Midbrain (tissue), 1 donor: ENCODE measurements at regions not wholly inside any gene's neighbourhood (a gene's known extent, or its start where the extent isn't known, plus 50 kb on each side); places are given as distances from the start of the nearest gene placed in this dataset.
A peak's percentile ranks its signal among the peaks of the same experiment; 100 is the strongest.
"Not testable (repeated sequence)": the region's sequence is repeated elsewhere in the genome, so short reads cannot be mapped to it uniquely, and the experiment has no call there.

Experiments
- DNase-seq: peaks from one replicate; lab custom pipeline; 2025; lab: John Stamatoyannopoulos, UW

- DNase-seq = no peak
These were observed 1366.3 kb downstream of the OLFM4 start for GRCh38 chr13:54394908-54395307.

GRCh38 chr13:54402495-54402894, 1373.9 kb downstream of the OLFM4 start:
- no peak for DNase-seq

GRCh38 chr13:54415753-54416366, 1387.2 kb downstream of the OLFM4 start:
- no peak for DNase-seq

- DNase-seq = not testable (repeated sequence)
These were observed 1394.3 kb downstream of the OLFM4 start for GRCh38 chr13:54422946-54423345.

GRCh38 chr13:54424344-54424743, 1395.7 kb downstream of the OLFM4 start:
- no peak for DNase-seq

- no peak for DNase-seq
These were observed 1405.0 kb downstream of the OLFM4 start for GRCh38 chr13:54433493-54434206.

GRCh38 chr13:54440853-54441400, 1412.3 kb downstream of the OLFM4 start:
- not testable (repeated sequence) for DNase-seq

- DNase-seq = no peak
These were observed 1416.8 kb downstream of the OLFM4 start for GRCh38 chr13:54445453-54445852.

GRCh38 chr13:54445865-54446264, 1417.3 kb downstream of the OLFM4 start:
- no peak for DNase-seq

- no peak for DNase-seq
These were observed 1421.3 kb downstream of the OLFM4 start for GRCh38 chr13:54449922-54450321.

GRCh38 chr13:54484166-54484565, 1455.6 kb downstream of the OLFM4 start:
- no peak for DNase-seq

- no peak for DNase-seq
These were observed 1458.0 kb downstream of the OLFM4 start for GRCh38 chr13:54486421-54487166.

GRCh38 chr13:54489359-54489758, 1460.7 kb downstream of the OLFM4 start:
- DNase-seq = no peak

- DNase-seq = no peak
These were observed 1464.4 kb downstream of the OLFM4 start for GRCh38 chr13:54492995-54493394.

GRCh38 chr13:54511366-54511765, 1482.8 kb downstream of the OLFM4 start:
- DNase-seq = no peak

GRCh38 chr13:54513254-54513653, 1484.6 kb downstream of the OLFM4 start:
- no peak for DNase-seq

GRCh38 chr13:54536112-54536511, 1507.5 kb downstream of the OLFM4 start:
- peak; percentile 24 for DNase-seq

GRCh38 chr13:54563286-54563685, 1534.7 kb downstream of the OLFM4 start:
- DNase-seq = no peak

GRCh38 chr13:54572037-54572436, 1543.4 kb downstream of the OLFM4 start:
- DNase-seq = not testable (repeated sequence)

GRCh38 chr13:54573186-54573585, 1544.6 kb downstream of the OLFM4 start:
- DNase-seq = no peak

GRCh38 chr13:54574791-54575190, 1546.2 kb downstream of the OLFM4 start:
- no peak for DNase-seq

- no peak for DNase-seq
These were observed 1562.9 kb downstream of the OLFM4 start for GRCh38 chr13:54591540-54591939.

GRCh38 chr13:54592201-54592600, 1563.6 kb downstream of the OLFM4 start:
- DNase-seq = no peak
